Mononuclear cell (primary cell): ENCODE measurements at regions not wholly inside any gene's neighbourhood (a gene's known extent, or its start where the extent isn't known, plus 50 kb on each side); places are given as distances from the start of the nearest gene placed in this dataset.

ENCODE experiments used
- H3K27me3 ChIP-seq: 2 replicates; pipeline ENCODE4 v1.6.0; 2011; ENCODE audit warnings: low read length, control low read depth; ENCODE audit not compliant: insufficient read depth
- H3K4me1 ChIP-seq: 2 replicates; pipeline ENCODE4 v1.5.1; 2011; ENCODE audit warnings: mild to moderate bottlenecking, low read length, control low read depth; ENCODE audit not compliant: insufficient read depth
- H3K4me3 ChIP-seq: 2 replicates; pipeline ENCODE4 v1.5.1; 2011; ENCODE audit warnings: mild to moderate bottlenecking, low read length, moderate library complexity
- H3K9me3 ChIP-seq: 2 replicates; pipeline ENCODE4 v1.5.1; 2011; ENCODE audit warnings: low read depth, mild to moderate bottlenecking, control low read depth, low read length

GRCh38 chr2:219829667-219830352, 202.4 kb downstream of the SLC4A3 start:
- no peak overlapping the region for H3K4me3 ChIP-seq

GRCh38 chr2:219830353-219830738, 202.9 kb downstream of the SLC4A3 start:
- H3K4me1 ChIP-seq: no peaks in the 10 kb centered on the region

More at GRCh38 chr2:219829667-219830352, 202.4 kb downstream of the SLC4A3 start:
- H3K4me1 ChIP-seq: no peaks in the 10 kb centered on the region
- no peaks in the 10 kb centered on the region for H3K27me3 ChIP-seq
- H3K9me3 ChIP-seq: no peaks in the 10 kb centered on the region

GRCh38 chr2:219831957-219832356, 204.5 kb downstream of the SLC4A3 start:
- H3K9me3 ChIP-seq: no peaks in the 10 kb centered on the region
- H3K4me1 ChIP-seq: no peaks in the 10 kb centered on the region
- H3K4me3 ChIP-seq: no peak overlapping the region
- H3K27me3 ChIP-seq: no peaks in the 10 kb centered on the region

More at GRCh38 chr2:219830353-219830738, 202.9 kb downstream of the SLC4A3 start:
- H3K27me3 ChIP-seq: no peaks in the 10 kb centered on the region
- H3K4me3 ChIP-seq: no peak overlapping the region
- no peaks in the 10 kb centered on the region for H3K9me3 ChIP-seq

DNA sequence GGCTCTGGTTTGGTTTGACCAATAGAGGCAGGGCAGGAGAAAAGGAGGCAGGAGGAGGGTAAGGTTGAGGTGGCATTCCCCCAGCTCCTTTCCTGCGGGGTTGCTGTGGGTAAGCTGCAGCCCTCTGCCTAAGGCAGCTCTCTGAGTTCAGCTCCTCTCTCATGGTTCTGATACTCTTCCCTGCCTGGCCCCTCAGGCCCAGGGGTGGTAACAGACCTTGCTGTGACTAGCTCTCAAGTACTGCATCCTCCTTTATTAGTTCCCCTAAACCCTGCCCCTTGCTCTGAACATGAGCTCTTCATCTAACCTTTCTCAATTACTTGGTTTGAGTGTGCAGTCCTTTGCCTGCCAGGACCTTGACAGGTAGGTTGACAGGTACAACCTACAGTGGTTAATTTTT, 205.5 kb downstream of the SLC4A3 start:
- H3K27me3 ChIP-seq: no peaks in the 10 kb centered on the region
- no peaks in the 10 kb centered on the region for H3K4me1 ChIP-seq
- no peak overlapping the region for H3K4me3 ChIP-seq
- no peaks in the 10 kb centered on the region for H3K9me3 ChIP-seq

- Histone ChIP-seq H3K9me3 (no peaks in the 10 kb centered on the region), H3K4me1 (no peaks in the 10 kb centered on the region), H3K27me3 (no peaks in the 10 kb centered on the region), H3K4me3 (no peak overlapping the region)
Observed at GRCh38 chr2:219835493-219835892, 208.1 kb downstream of the SLC4A3 start.

- H3K9me3 ChIP-seq: no peaks in the 10 kb centered on the region
- H3K4me3 ChIP-seq: no peak overlapping the region
- no peaks in the 10 kb centered on the region for H3K4me1 ChIP-seq
- no peaks in the 10 kb centered on the region for H3K27me3 ChIP-seq
Observed at GRCh38 chr2:219836647-219837177, 209.3 kb downstream of the SLC4A3 start.

GRCh38 chr2:219844401-219845091, 217.1 kb downstream of the SLC4A3 start:
- Histone ChIP-seq H3K4me3 (no peak overlapping the region), H3K4me1 (no peaks in the 10 kb centered on the region), H3K9me3 (no peaks in the 10 kb centered on the region), H3K27me3 (no peaks in the 10 kb centered on the region)

GRCh38 chr2:219848882-219849281, 221.5 kb downstream of the SLC4A3 start:
- no peak overlapping the region for H3K4me3 ChIP-seq
- H3K4me1 ChIP-seq: no peaks in the 10 kb centered on the region
- H3K9me3 ChIP-seq: no peaks in the 10 kb centered on the region
- no peaks in the 10 kb centered on the region for H3K27me3 ChIP-seq

DNA sequence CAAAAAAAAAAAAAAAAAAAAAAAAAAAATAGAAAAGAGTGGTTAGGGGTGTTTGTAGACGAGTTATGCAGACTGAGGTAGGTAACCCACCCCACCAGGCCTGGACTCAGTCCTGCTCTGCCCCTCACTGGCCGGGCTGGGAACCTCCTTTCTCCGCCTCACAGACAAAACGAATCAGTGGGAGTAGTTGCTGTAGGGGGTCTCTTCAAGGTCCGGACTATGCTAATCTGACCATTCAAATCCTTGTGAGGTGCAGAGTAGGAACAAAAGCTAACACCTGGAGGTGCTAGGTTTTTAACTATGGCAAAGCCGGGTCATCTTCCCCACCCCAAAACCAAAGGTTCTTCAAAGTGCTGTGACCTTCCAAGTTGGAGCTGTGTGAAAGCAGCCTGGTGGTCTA, 223.7 kb downstream of the SLC4A3 start:
- H3K27me3 ChIP-seq: no peaks in the 10 kb centered on the region
- no peaks in the 10 kb centered on the region for H3K4me1 ChIP-seq
- H3K4me3 ChIP-seq: no peak overlapping the region
- no peaks in the 10 kb centered on the region for H3K9me3 ChIP-seq

DNA sequence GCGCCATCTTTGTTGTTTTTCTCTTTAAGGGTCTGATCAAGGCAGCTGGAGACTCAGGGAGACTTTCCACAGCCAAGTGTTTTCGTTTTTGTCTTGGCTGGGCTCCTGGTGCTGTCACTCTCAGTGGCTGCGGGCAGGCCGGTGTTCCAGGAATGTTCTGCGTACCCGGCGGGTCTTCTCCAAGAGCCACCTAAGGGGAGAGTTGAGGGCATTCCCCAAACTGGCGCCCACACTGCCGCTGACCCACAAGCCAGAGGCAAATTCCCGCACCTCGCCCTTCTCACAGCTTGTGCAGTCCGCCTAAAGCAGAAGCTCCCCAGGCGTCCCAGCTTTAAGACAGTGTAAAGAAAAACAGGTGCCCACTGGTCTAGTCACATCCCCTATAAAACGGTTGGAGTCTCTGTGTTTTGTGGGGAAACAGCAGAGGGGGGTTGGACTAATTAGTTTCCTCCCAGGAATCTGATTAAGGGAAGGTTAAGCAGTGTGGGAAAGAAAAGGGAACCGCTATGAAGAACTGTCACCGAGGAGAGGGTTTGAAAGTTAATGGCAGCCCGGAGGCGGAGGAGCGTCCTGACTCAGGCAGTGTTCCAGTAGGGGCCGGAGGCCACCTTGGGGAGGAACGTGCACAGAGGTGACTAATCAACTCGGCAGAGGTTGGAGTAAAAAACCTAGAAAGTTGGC, 224.5 kb downstream of the SLC4A3 start:
- Histone ChIP-seq H3K27me3 (no peaks in the 10 kb centered on the region), H3K4me3 (no peak overlapping the region), H3K4me1 (no peaks in the 10 kb centered on the region), H3K9me3 (no peaks in the 10 kb centered on the region)

DNA sequence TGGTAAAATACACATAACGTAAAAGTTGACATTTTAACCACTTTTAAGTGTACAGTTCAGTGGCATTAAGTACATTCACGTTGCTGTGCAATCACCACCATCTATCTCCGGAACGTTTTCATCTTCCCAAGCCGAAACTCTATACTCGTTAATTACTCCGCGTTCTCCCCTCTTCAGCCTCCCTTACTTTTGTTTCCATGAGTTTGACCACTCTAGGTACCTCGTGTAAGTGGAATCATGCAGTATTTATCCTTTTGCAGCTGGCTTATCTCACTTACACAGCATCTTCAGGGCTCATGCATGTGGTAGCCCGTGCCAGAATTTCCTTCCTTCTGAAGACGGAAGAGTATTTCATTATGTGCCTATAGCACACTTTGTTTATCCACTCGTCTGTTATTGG, 225.2 kb downstream of the SLC4A3 start:
- no peaks in the 10 kb centered on the region for H3K9me3 ChIP-seq

GRCh38 chr2:219856602-219857001, 229.2 kb downstream of the SLC4A3 start:
- H3K9me3 ChIP-seq: no peaks in the 10 kb centered on the region
- H3K27me3 ChIP-seq: no peaks in the 10 kb centered on the region
- no peaks in the 10 kb centered on the region for H3K4me1 ChIP-seq
- H3K4me3 ChIP-seq: no peak overlapping the region

More for the DNA sequence above, 225.2 kb downstream of the SLC4A3 start:
- Histone ChIP-seq H3K27me3 (no peaks in the 10 kb centered on the region), H3K4me1 (no peaks in the 10 kb centered on the region), H3K4me3 (no peak overlapping the region)

DNA sequence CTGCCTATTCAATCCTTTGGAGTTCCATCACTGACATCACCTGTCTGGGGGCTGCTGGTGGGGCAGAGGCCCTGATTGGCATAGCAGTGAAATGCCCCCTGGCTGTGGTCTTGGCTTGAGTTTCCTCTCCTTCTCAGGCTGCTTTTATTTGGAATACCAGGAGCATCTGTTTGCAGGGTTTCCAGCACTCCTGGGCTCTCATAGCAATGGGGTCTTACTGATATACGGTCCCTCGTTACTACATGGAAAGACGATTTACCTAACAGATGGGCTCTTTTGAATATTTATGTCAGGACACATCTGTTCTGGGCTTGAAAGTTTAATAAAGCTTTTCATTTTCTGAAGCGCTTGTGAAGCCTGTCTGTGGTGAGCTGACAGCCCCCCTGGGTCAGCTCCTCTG, 230.3 kb downstream of the SLC4A3 start:
- Histone ChIP-seq H3K9me3 (no peaks in the 10 kb centered on the region), H3K27me3 (no peaks in the 10 kb centered on the region), H3K4me1 (no peaks in the 10 kb centered on the region), H3K4me3 (no peak overlapping the region)

DNA sequence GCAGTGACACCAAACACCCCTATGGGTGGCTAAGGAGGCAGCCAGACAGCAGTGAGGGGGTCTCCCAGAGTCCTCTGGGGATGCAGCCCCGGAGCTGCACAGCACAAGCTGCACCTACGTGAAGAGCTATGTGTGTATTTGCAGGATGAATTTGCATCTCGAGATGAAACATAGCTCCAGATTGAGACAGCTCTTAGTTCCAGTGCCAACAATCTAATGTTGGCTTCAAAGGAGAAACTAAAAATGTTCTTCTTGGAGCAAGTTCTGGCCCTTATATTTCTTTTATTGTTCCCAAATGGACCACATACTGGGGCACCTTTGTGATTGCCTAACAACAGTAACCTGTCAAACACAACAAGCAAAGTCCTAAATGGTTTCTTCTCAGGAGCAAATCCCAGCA, 233.9 kb downstream of the SLC4A3 start:
- no peaks in the 10 kb centered on the region for H3K27me3 ChIP-seq
- H3K4me1 ChIP-seq: no peaks in the 10 kb centered on the region
- H3K4me3 ChIP-seq: no peak overlapping the region
- no peaks in the 10 kb centered on the region for H3K9me3 ChIP-seq

- no peaks in the 10 kb centered on the region for H3K9me3 ChIP-seq
- H3K27me3 ChIP-seq: no peaks in the 10 kb centered on the region
- H3K4me1 ChIP-seq: no peaks in the 10 kb centered on the region
- no peak overlapping the region for H3K4me3 ChIP-seq
Observed at GRCh38 chr2:219864154-219864553, 236.7 kb downstream of the SLC4A3 start.
